Neural progenitor cell (in vitro differentiated cells): ENCODE measurements at regions not wholly inside any gene's neighbourhood (a gene's known extent, or its start where the extent isn't known, plus 50 kb on each side); places are given as distances from the start of the nearest gene placed in this dataset.

Experiments used
- EZH2 ChIP-seq: fragments of 200-600 bp; sonication (generic); IDR thresholded peaks from 2 replicates; pipeline ENCODE4 v1.6.1; 2017; ENCODE audit warnings: antibody characterized with exemption, mild to moderate bottlenecking, moderate library complexity
- EZH2phosphoT487 ChIP-seq: fragments of 200-600 bp; sonication (generic); IDR thresholded peaks from 2 replicates; pipeline ENCODE4 v1.6.1; 2017; ENCODE audit warnings: antibody characterized with exemption
- TF ChIP-seq, protein P1 (sequence below): fragments of 200-600 bp; sonication (generic); IDR thresholded peaks from 2 replicates; pipeline ENCODE4 v1.5.1; 2017; ENCODE audit warnings: antibody characterized with exemption, mild to moderate bottlenecking

GRCh38 chr3:145427355-145427754, 733.6 kb downstream of the PLOD2 start:
- no peak for TF ChIP-seq EZH2phosphoT487
- TF ChIP-seq, protein P1, sequence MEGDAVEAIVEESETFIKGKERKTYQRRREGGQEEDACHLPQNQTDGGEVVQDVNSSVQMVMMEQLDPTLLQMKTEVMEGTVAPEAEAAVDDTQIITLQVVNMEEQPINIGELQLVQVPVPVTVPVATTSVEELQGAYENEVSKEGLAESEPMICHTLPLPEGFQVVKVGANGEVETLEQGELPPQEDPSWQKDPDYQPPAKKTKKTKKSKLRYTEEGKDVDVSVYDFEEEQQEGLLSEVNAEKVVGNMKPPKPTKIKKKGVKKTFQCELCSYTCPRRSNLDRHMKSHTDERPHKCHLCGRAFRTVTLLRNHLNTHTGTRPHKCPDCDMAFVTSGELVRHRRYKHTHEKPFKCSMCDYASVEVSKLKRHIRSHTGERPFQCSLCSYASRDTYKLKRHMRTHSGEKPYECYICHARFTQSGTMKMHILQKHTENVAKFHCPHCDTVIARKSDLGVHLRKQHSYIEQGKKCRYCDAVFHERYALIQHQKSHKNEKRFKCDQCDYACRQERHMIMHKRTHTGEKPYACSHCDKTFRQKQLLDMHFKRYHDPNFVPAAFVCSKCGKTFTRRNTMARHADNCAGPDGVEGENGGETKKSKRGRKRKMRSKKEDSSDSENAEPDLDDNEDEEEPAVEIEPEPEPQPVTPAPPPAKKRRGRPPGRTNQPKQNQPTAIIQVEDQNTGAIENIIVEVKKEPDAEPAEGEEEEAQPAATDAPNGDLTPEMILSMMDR, result no peak
- TF ChIP-seq EZH2, result no peak
